ENCODE measurements at regions not wholly inside any gene's neighbourhood (a gene's known extent, or its start where the extent isn't known, plus 50 kb on each side); places are given as distances from the start of the nearest gene placed in this dataset.

GRCh38 chr21:32189688-32190483, 89.0 kb downstream of the MIS18A start:
- DNase-seq (ENCODE audit: low read depth): no peak
- H3K4me3 ChIP-seq (ENCODE audit: low read depth, low read length): no peak overlapping the region
- TF ChIP-seq POLR2A (IDR thresholded peaks at IDR 0.05; ENCODE audit: extremely low read depth, insufficient read length): no peak
- no peak for TF ChIP-seq MAX (IDR thresholded peaks at IDR 0.05; ENCODE audit: low read depth, low read length)
- no peak for TF ChIP-seq MYC (IDR thresholded peaks at IDR 0.05; ENCODE audit: low read depth, low read length)
- TF ChIP-seq CTCF (IDR thresholded peaks at IDR 0.05; ENCODE audit: low read depth, low read length): no peak

GRCh38 chr21:32186804-32187203, 92.0 kb downstream of the MIS18A start:
- DNase-seq (ENCODE audit: low read depth): no peak
- no peak overlapping the region for H3K4me3 ChIP-seq (ENCODE audit: low read depth, low read length)
- TF ChIP-seq MYC (IDR thresholded peaks at IDR 0.05; ENCODE audit: low read depth, low read length) (no peak), CTCF (IDR thresholded peaks at IDR 0.05; ENCODE audit: low read depth, low read length) (no peak), POLR2A (IDR thresholded peaks at IDR 0.05; ENCODE audit: extremely low read depth, insufficient read length) (no peak), MAX (IDR thresholded peaks at IDR 0.05; ENCODE audit: low read depth, low read length) (no peak)

- H3K4me3 ChIP-seq (ENCODE audit: low read depth, low read length): no peak overlapping the region
- DNase-seq (ENCODE audit: low read depth): no peak
- TF ChIP-seq POLR2A (IDR thresholded peaks at IDR 0.05; ENCODE audit: extremely low read depth, insufficient read length) (no peak), MYC (IDR thresholded peaks at IDR 0.05; ENCODE audit: low read depth, low read length) (no peak), CTCF (IDR thresholded peaks at IDR 0.05; ENCODE audit: low read depth, low read length) (no peak)
These were observed 93.1 kb downstream of the MIS18A start for GRCh38 chr21:32185726-32186125.

GRCh38 chr21:32185103-32185502, 93.7 kb downstream of the MIS18A start:
- DNase-seq (ENCODE audit: low read depth): no peak
- TF ChIP-seq CTCF (IDR thresholded peaks at IDR 0.05; ENCODE audit: low read depth, low read length) (no peak), POLR2A (IDR thresholded peaks at IDR 0.05; ENCODE audit: extremely low read depth, insufficient read length) (no peak), MAX (IDR thresholded peaks at IDR 0.05; ENCODE audit: low read depth, low read length) (no peak), MYC (IDR thresholded peaks at IDR 0.05; ENCODE audit: low read depth, low read length) (no peak)
- no peak overlapping the region for H3K4me3 ChIP-seq (ENCODE audit: low read depth, low read length)

- DNase-seq (ENCODE audit: low read depth): no peak
- H3K4me3 ChIP-seq (ENCODE audit: low read depth, low read length): no peak overlapping the region
- TF ChIP-seq CTCF (IDR thresholded peaks at IDR 0.05; ENCODE audit: low read depth, low read length) (no peak), MAX (IDR thresholded peaks at IDR 0.05; ENCODE audit: low read depth, low read length) (no peak), POLR2A (IDR thresholded peaks at IDR 0.05; ENCODE audit: extremely low read depth, insufficient read length) (no peak), MYC (IDR thresholded peaks at IDR 0.05; ENCODE audit: low read depth, low read length) (no peak)
These were observed 94.4 kb downstream of the MIS18A start for GRCh38 chr21:32184485-32184884.
